ENCODE measurements at regions not wholly inside any gene's neighbourhood (a gene's known extent, or its start where the extent isn't known, plus 50 kb on each side); places are given as distances from the start of the nearest gene placed in this dataset.

DNA sequence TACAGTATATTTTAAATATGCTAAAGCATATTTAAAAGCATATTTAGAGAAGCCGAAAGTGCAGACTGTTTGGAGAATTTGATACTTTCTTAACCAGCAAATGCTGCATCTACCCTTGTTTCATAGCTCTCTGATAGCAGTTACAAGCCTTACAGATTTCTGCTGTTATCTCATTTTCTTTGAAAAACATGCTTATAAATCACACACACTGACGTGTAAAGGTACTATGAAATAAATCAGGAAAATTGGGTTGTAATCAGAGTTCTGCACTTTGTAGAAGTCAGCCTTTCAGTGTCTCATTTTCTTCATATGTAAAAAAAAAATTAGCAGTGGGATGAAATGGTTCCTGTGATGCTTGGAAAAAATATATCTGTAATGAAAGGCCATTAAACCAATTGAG, 1432.4 kb upstream of the ATXN8OS start:
- TF ChIP-seq, protein P1, sequence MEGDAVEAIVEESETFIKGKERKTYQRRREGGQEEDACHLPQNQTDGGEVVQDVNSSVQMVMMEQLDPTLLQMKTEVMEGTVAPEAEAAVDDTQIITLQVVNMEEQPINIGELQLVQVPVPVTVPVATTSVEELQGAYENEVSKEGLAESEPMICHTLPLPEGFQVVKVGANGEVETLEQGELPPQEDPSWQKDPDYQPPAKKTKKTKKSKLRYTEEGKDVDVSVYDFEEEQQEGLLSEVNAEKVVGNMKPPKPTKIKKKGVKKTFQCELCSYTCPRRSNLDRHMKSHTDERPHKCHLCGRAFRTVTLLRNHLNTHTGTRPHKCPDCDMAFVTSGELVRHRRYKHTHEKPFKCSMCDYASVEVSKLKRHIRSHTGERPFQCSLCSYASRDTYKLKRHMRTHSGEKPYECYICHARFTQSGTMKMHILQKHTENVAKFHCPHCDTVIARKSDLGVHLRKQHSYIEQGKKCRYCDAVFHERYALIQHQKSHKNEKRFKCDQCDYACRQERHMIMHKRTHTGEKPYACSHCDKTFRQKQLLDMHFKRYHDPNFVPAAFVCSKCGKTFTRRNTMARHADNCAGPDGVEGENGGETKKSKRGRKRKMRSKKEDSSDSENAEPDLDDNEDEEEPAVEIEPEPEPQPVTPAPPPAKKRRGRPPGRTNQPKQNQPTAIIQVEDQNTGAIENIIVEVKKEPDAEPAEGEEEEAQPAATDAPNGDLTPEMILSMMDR (IDR thresholded peaks at IDR 0.05), result no peak
- Histone ChIP-seq H3K27me3 (no peaks in the 10 kb centered on the region), H3K4me1 (no peaks in the 10 kb centered on the region), H3K9me3 (no peaks in the 10 kb centered on the region), H3K4me3 (no peak overlapping the region), H3K36me3 (no peaks in the 10 kb centered on the region), H3K27ac (no peak overlapping the region)
- DNase-seq (ENCODE audit: low spot score in 2 of 2), result no peak
- 83 to 91% methylated on average over 2 of the region's 2 CpGs for WGBS, 2 donors

GRCh38 chr13:68667863-68668262, 1437.7 kb upstream of the PCDH9 start:
- Histone ChIP-seq H3K36me3 (no peaks in the 10 kb centered on the region), H3K4me3 (no peak overlapping the region), H3K27me3 (no peaks in the 10 kb centered on the region), H3K9me3 (no peaks in the 10 kb centered on the region), H3K4me1 (no peaks in the 10 kb centered on the region), H3K27ac (no peak overlapping the region)
- no peak for TF ChIP-seq EP300 (IDR thresholded peaks at IDR 0.05)
- TF ChIP-seq, protein P1 (IDR thresholded peaks at IDR 0.05), result no peak
- TF ChIP-seq POLR2A (IDR thresholded peaks at IDR 0.05), result no peak
- 73 to 75% methylated on average over 3 of the region's 3 CpGs for WGBS, 2 donors
- DNase-seq (ENCODE audit: low spot score in 2 of 2), result no peak

- no peak for TF ChIP-seq EP300 (IDR thresholded peaks at IDR 0.05)
- TF ChIP-seq, protein P1 (IDR thresholded peaks at IDR 0.05), result no peak
- no peak for TF ChIP-seq POLR2A (IDR thresholded peaks at IDR 0.05)
- no peak overlapping the region for H3K4me3 ChIP-seq
- no peaks in the 10 kb centered on the region for H3K36me3 ChIP-seq
- H3K27me3 ChIP-seq, result no peaks in the 10 kb centered on the region
- no peak for DNase-seq (ENCODE audit: low spot score in 2 of 2)
- H3K4me1 ChIP-seq, result no peaks in the 10 kb centered on the region
- H3K9me3 ChIP-seq, result no peaks in the 10 kb centered on the region
- H3K27ac ChIP-seq, result no peak overlapping the region
- WGBS, 2 donors, result 75 to 79% methylated on average over 9 of the region's 9 CpGs
These were observed 1436.8 kb upstream of the PCDH9 start for GRCh38 chr13:68666774-68667397.

GRCh38 chr13:68645814-68646213, 1415.7 kb upstream of the PCDH9 start:
- TF ChIP-seq, protein P1 (IDR thresholded peaks at IDR 0.05), result no peak
- no peak for TF ChIP-seq POLR2A (IDR thresholded peaks at IDR 0.05)
- TF ChIP-seq EP300 (IDR thresholded peaks at IDR 0.05), result no peak
- no peaks in the 10 kb centered on the region for H3K9me3 ChIP-seq
- H3K4me3 ChIP-seq, result no peak overlapping the region
- H3K4me1 ChIP-seq, result no peaks in the 10 kb centered on the region
- no peaks in the 10 kb centered on the region for H3K36me3 ChIP-seq
- H3K27ac ChIP-seq, result no peak overlapping the region
- H3K27me3 ChIP-seq, result no peaks in the 10 kb centered on the region
- DNase-seq (ENCODE audit: low spot score in 2 of 2), result no peak

DNA sequence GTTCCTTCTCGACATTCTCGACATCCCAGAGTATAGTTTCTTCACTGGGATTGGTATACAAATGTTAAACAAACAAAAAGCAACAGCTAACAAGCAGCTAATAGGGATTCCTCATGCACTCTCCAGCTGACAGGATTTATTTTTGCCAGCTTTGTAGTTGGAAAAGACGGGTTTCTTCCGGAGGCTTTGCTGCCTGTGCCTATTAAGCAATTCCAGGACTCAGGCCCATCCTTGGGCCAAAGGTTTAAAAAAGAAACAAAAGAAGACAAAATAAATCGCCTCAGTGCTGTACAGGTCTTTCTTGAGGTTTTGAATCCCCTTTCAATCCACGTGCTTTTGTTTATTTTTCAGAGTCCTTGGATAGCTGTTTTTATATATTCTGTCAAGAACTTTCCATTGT, 1414.5 kb upstream of the PCDH9 start:
- H3K27me3 ChIP-seq, result no peaks in the 10 kb centered on the region
- no peaks in the 10 kb centered on the region for H3K9me3 ChIP-seq
- no peaks in the 10 kb centered on the region for H3K4me1 ChIP-seq
- 46 to 57% methylated on average over 6 of the region's 6 CpGs for WGBS, 2 donors
- no peak for TF ChIP-seq EP300 (IDR thresholded peaks at IDR 0.05)
- TF ChIP-seq POLR2A (IDR thresholded peaks at IDR 0.05), result no peak
- TF ChIP-seq, protein P1 (IDR thresholded peaks at IDR 0.05), result no peak
- no peak overlapping the region for H3K4me3 ChIP-seq
- H3K36me3 ChIP-seq, result no peaks in the 10 kb centered on the region
- H3K27ac ChIP-seq, result no peak overlapping the region
- DNase-seq (ENCODE audit: low spot score in 2 of 2), result no peak
